Endothelial cell of umbilical vein (primary cell): ENCODE measurements at regions not wholly inside any gene's neighbourhood (a gene's known extent, or its start where the extent isn't known, plus 50 kb on each side); places are given as distances from the start of the nearest gene placed in this dataset.

Source experiments
- CTCF ChIP-seq, 2 donors: IDR thresholded peaks; 1 replicate in 1 of 2; 2 replicates in 1 of 2; pipeline ENCODE4 v1.5.1; 2011; ENCODE audit warnings: low read length in 2 of 2, mild to moderate bottlenecking in 2 of 2, moderate library complexity in 2 of 2, control low read depth in 1 of 2, inconsistent platforms in 1 of 2, low read depth in 1 of 2; ENCODE audit not compliant: insufficient read depth in 1 of 2; ENCODE audit errors: extremely low read depth in 1 of 2
- EZH2 ChIP-seq: IDR thresholded peaks from 2 replicates; pipeline ENCODE4 v1.6.1; 2012; ENCODE audit warnings: borderline replicate concordance, low read depth, mild to moderate bottlenecking, moderate library complexity, low read length, inconsistent platforms; ENCODE audit not compliant: severe bottlenecking
- FOS ChIP-seq: IDR thresholded peaks from 2 replicates; pipeline ENCODE4 v1.6.1; 2011; ENCODE audit warnings: mild to moderate bottlenecking, low read length, moderate library complexity, borderline replicate concordance; ENCODE audit not compliant: insufficient read depth
- GATA2 ChIP-seq: IDR thresholded peaks from 2 replicates; pipeline ENCODE4 v1.7.0; 2011; ENCODE audit warnings: low read depth, mild to moderate bottlenecking, moderate library complexity, mixed read lengths, low read length; ENCODE audit not compliant: insufficient read length, insufficient read depth
- JUN ChIP-seq: IDR thresholded peaks from 2 replicates; pipeline ENCODE4 v1.6.1; 2011; ENCODE audit warnings: borderline replicate concordance, low read depth; ENCODE audit not compliant: insufficient read length, insufficient read depth
- MAX ChIP-seq: IDR thresholded peaks from 2 replicates; pipeline ENCODE4 v1.6.1; 2011; ENCODE audit not compliant: insufficient read depth, insufficient read length
- MYC ChIP-seq: IDR thresholded peaks from one replicate; pipeline ENCODE4 v1.6.1; 2011; ENCODE audit warnings: mild to moderate bottlenecking, low read depth, low read length
- POLR2A ChIP-seq: IDR thresholded peaks from 2 replicates; pipeline ENCODE4 v1.6.1; 2012; ENCODE audit warnings: low read depth, mild to moderate bottlenecking, control low read depth, low read length
- POLR2AphosphoS5 ChIP-seq: IDR thresholded peaks from 2 replicates; pipeline ENCODE4 v1.6.1; 2012; ENCODE audit warnings: low read depth, mild to moderate bottlenecking, control low read depth, low read length, moderate library complexity; ENCODE audit not compliant: insufficient read depth

DNA sequence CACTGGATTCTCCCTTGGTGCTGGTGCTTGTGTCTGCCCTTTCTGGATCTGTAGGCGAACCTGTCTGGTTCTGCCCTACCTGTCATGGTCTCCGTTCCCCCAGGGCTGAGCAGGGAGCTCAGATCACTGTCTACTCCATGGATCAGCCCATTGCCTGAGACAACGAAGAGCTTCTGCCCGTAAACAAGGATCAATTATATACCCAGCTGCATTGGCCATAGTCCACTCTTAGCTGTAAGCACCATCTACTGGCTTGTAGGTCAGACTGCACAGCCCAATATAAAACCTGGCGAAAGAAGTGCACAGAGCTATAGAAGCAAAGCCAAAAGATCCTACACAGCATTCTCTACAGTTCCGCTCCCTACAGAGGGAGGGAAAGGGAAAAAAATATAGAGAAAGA is 181.5 kb upstream of the RPS23 start:
- TF ChIP-seq CTCF (IDR thresholded peaks at IDR 0.05; ENCODE audit: extremely low read depth in 1 of 2, insufficient read depth in 1 of 2, low read depth in 1 of 2, low read length in 2 of 2) (no peak), EZH2 (no peak), POLR2A (no peak), POLR2AphosphoS5 (no peak), FOS (no peak), GATA2 (no peak), MAX (no peak), JUN (no peak), MYC (no peak)
